SK-N-SH (cell line): ENCODE measurements at regions not wholly inside any gene's neighbourhood (a gene's known extent, or its start where the extent isn't known, plus 50 kb on each side); places are given as distances from the start of the nearest gene placed in this dataset.

Experiments
- CHD2 ChIP-seq: fragments of 150-350 bp; IDR thresholded peaks from 2 replicates; pipeline ENCODE4 v1.6.1; 2018; ENCODE audit warnings: low read length; ENCODE audit not compliant: partially characterized antibody
- EP300 ChIP-seq, 2 experiments: IDR thresholded peaks; 2 replicates each; pipeline versions ENCODE4 v1.4.0 to v1.6.1; 2012; ENCODE audit warnings: borderline replicate concordance in 1 of 2, low read depth in 1 of 2, low read length in 1 of 2
- GATA2 ChIP-seq: sonication (generic); formaldehyde crosslinking; IDR thresholded peaks from 2 replicates; pipeline ENCODE4 v1.5.0; 2020; ENCODE audit warnings: mild to moderate bottlenecking, missing genetic modification reagents
- POLR2AphosphoS5 ChIP-seq: IDR thresholded peaks from 2 replicates; pipeline ENCODE4 v1.6.1; 2012; ENCODE audit warnings: low read depth, low read length
- RAD21 ChIP-seq: IDR thresholded peaks from 2 replicates; pipeline ENCODE4 v1.6.1; 2012; ENCODE audit warnings: mild to moderate bottlenecking, low read length
- RFX5 ChIP-seq: IDR thresholded peaks from 2 replicates; pipeline ENCODE4 v1.6.1; 2012; ENCODE audit warnings: mild to moderate bottlenecking, improper control_type of control experiment, low read length
- SMC3 ChIP-seq: IDR thresholded peaks from 2 replicates; pipeline ENCODE4 v1.6.1; 2012; ENCODE audit warnings: low read depth, low read length, improper control_type of control experiment
- TEAD4 ChIP-seq: IDR thresholded peaks from 2 replicates; pipeline ENCODE4 v1.4.0; 2012; ENCODE audit warnings: mild to moderate bottlenecking, borderline replicate concordance; ENCODE audit not compliant: insufficient read depth
- YY1 ChIP-seq: IDR thresholded peaks from 2 replicates; pipeline ENCODE4 v1.4.0; 2012; ENCODE audit warnings: low read depth, mild to moderate bottlenecking
- TF ChIP-seq, protein P1 (sequence below): fragments of 200-600 bp; sonication (generic); IDR thresholded peaks from 2 replicates; pipeline ENCODE4 v1.6.1; 2017; ENCODE audit warnings: antibody characterized with exemption, mild to moderate bottlenecking, moderate library complexity
- TF ChIP-seq, protein P2 (sequence below): IDR thresholded peaks from 2 replicates; pipeline ENCODE4 v1.4.0; 2012; ENCODE audit warnings: low read depth
- TF ChIP-seq, protein P3 (sequence below): IDR thresholded peaks from 2 replicates; pipeline ENCODE4 v1.4.0; 2012; ENCODE audit warnings: low read depth, borderline replicate concordance
- TF ChIP-seq, protein P4 (sequence below): IDR thresholded peaks from 2 replicates; pipeline ENCODE4 v1.6.1; 2012; ENCODE audit warnings: mild to moderate bottlenecking, low read depth, low read length, moderate library complexity

DNA sequence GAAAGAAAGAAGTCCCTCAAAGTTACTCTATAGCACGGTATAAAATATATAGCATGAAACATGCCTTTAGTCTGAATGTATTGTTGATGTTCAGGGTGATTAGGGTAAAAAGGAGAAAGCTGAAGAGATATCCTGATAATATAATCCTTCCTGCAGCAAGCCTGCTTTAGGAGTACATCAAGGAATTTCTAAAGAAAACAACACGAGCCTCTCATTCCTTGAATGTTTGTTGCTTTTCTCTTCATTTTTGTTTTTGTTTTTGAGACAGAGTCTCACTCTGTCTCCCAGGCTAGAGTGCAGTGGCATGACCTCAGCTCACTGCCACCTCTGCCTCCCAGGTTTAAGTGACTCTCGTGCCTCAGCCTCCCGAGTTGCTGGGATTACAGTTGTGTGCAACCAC lies 79.1 kb downstream of the CD164 start:
- TF ChIP-seq, protein P1, sequence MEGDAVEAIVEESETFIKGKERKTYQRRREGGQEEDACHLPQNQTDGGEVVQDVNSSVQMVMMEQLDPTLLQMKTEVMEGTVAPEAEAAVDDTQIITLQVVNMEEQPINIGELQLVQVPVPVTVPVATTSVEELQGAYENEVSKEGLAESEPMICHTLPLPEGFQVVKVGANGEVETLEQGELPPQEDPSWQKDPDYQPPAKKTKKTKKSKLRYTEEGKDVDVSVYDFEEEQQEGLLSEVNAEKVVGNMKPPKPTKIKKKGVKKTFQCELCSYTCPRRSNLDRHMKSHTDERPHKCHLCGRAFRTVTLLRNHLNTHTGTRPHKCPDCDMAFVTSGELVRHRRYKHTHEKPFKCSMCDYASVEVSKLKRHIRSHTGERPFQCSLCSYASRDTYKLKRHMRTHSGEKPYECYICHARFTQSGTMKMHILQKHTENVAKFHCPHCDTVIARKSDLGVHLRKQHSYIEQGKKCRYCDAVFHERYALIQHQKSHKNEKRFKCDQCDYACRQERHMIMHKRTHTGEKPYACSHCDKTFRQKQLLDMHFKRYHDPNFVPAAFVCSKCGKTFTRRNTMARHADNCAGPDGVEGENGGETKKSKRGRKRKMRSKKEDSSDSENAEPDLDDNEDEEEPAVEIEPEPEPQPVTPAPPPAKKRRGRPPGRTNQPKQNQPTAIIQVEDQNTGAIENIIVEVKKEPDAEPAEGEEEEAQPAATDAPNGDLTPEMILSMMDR: no peak
- TF ChIP-seq GATA2 (CRISPR knock-in tag): no peak
- TF ChIP-seq RAD21: no peak
- TF ChIP-seq SMC3: no peak
- TF ChIP-seq, protein P2, sequence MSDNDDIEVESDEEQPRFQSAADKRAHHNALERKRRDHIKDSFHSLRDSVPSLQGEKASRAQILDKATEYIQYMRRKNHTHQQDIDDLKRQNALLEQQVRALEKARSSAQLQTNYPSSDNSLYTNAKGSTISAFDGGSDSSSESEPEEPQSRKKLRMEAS: no peak
- TF ChIP-seq YY1: no peak
- TF ChIP-seq, protein P3, sequence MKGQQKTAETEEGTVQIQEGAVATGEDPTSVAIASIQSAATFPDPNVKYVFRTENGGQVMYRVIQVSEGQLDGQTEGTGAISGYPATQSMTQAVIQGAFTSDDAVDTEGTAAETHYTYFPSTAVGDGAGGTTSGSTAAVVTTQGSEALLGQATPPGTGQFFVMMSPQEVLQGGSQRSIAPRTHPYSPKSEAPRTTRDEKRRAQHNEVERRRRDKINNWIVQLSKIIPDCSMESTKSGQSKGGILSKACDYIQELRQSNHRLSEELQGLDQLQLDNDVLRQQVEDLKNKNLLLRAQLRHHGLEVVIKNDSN: no peak
- TF ChIP-seq POLR2AphosphoS5: no peak
- no peak for TF ChIP-seq RFX5
- TF ChIP-seq, protein P4, sequence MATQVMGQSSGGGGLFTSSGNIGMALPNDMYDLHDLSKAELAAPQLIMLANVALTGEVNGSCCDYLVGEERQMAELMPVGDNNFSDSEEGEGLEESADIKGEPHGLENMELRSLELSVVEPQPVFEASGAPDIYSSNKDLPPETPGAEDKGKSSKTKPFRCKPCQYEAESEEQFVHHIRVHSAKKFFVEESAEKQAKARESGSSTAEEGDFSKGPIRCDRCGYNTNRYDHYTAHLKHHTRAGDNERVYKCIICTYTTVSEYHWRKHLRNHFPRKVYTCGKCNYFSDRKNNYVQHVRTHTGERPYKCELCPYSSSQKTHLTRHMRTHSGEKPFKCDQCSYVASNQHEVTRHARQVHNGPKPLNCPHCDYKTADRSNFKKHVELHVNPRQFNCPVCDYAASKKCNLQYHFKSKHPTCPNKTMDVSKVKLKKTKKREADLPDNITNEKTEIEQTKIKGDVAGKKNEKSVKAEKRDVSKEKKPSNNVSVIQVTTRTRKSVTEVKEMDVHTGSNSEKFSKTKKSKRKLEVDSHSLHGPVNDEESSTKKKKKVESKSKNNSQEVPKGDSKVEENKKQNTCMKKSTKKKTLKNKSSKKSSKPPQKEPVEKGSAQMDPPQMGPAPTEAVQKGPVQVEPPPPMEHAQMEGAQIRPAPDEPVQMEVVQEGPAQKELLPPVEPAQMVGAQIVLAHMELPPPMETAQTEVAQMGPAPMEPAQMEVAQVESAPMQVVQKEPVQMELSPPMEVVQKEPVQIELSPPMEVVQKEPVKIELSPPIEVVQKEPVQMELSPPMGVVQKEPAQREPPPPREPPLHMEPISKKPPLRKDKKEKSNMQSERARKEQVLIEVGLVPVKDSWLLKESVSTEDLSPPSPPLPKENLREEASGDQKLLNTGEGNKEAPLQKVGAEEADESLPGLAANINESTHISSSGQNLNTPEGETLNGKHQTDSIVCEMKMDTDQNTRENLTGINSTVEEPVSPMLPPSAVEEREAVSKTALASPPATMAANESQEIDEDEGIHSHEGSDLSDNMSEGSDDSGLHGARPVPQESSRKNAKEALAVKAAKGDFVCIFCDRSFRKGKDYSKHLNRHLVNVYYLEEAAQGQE: no peak
- no peak for TF ChIP-seq TEAD4
- no peak for TF ChIP-seq CHD2
- no peak for TF ChIP-seq EP300 (IDR thresholded peaks at IDR 0.05; ENCODE audit: borderline replicate concordance in 1 of 2, low read depth in 1 of 2, low read length in 1 of 2)
